Calu3 (cell line): ENCODE measurements at regions not wholly inside any gene's neighbourhood (a gene's known extent, or its start where the extent isn't known, plus 50 kb on each side); places are given as distances from the start of the nearest gene placed in this dataset.

ENCODE experiments used
- BruUV-seq: library from RNA; stranded (reverse); fragments of 400-500 nt; replicated peaks from 2 replicates; lab custom pipeline; 2021; lab: Mats Ljungman, UMichigan
- CTCF ChIA-PET: fragments of 300-600 bp; sonication (Branson Sonifier 250); formaldehyde crosslinking; loops from one replicate; lab custom pipeline; 2022; ENCODE audit warnings: antibody characterized with exemption; lab: Charles Lee
- DNase-seq: peaks from one replicate; pipeline ENCODE4 v3.0.0; 2022
- H3K27ac Mint-ChIP-seq: one replicate; pipeline ENCODE4 v1.8.0; 2022; ENCODE audit warnings: mixed read lengths; ENCODE audit not compliant: unreplicated experiment
- H3K27me3 Mint-ChIP-seq: one replicate; pipeline ENCODE4 v1.8.0; 2022; ENCODE audit warnings: mixed read lengths; ENCODE audit not compliant: unreplicated experiment
- H3K36me3 Mint-ChIP-seq: one replicate; pipeline ENCODE4 v1.8.0; 2022; ENCODE audit warnings: mild to moderate bottlenecking, moderate library complexity, mixed read lengths; ENCODE audit not compliant: insufficient read depth, unreplicated experiment
- H3K4me1 Mint-ChIP-seq: one replicate; pipeline ENCODE4 v1.8.0; 2022; ENCODE audit warnings: mild to moderate bottlenecking, low read depth, mixed read lengths; ENCODE audit not compliant: unreplicated experiment
- H3K4me3 Mint-ChIP-seq: one replicate; pipeline ENCODE4 v1.8.0; 2022; ENCODE audit warnings: mild to moderate bottlenecking, low read depth, moderate library complexity, mixed read lengths; ENCODE audit not compliant: unreplicated experiment
- H3K9me3 Mint-ChIP-seq: one replicate; pipeline ENCODE4 v1.8.0; 2022; ENCODE audit warnings: low read depth, mixed read lengths; ENCODE audit not compliant: unreplicated experiment
- CTCF ChIP-seq: fragments of 200-600 bp; IDR thresholded peaks from one replicate; pipeline ENCODE4 v1.8.0; 2022; ENCODE audit warnings: antibody characterized with exemption; ENCODE audit not compliant: unreplicated experiment
- intact Hi-C: fragments of 100-400 bp; cut with micrococcal nuclease; formaldehyde crosslinking; loops from one replicate; pipeline ENCODE4 v1.10.0; 2022; ENCODE audit not compliant: unreplicated experiment

- no TSS peak for BruUV-seq
- DNase-seq, result no peak
- Mint-ChIP-seq H3K4me1 (no peaks in the 10 kb centered on the region), H3K27me3 (no peaks in the 10 kb centered on the region), H3K27ac (no peak overlapping the region), H3K4me3 (no peak overlapping the region), H3K36me3 (no peaks in the 10 kb centered on the region), H3K9me3 (no peaks in the 10 kb centered on the region)
- intact Hi-C loops, result no loop called here
- CTCF ChIA-PET, result no interaction called here
- no peak for TF ChIP-seq CTCF
Measured at GRCh38 chr4:65242156-65242846, 428.0 kb downstream of the EPHA5 start.

GRCh38 chr4:65241257-65241997 lies 428.9 kb downstream of the EPHA5 start:
- intact Hi-C loops, result no loop called here
- BruUV-seq, result no TSS peak
- DNase-seq, result no peak
- no peak for TF ChIP-seq CTCF
- no peaks in the 10 kb centered on the region for H3K36me3 Mint-ChIP-seq
- no peak overlapping the region for H3K4me3 Mint-ChIP-seq
- H3K4me1 Mint-ChIP-seq, result peaks cover 7% of the 10 kb centered on the region
- H3K27me3 Mint-ChIP-seq, result no peaks in the 10 kb centered on the region
- CTCF ChIA-PET, result no interaction called here
- no peaks in the 10 kb centered on the region for H3K9me3 Mint-ChIP-seq
- H3K27ac Mint-ChIP-seq, result no peak overlapping the region

GRCh38 chr4:65234061-65234460 lies 436.2 kb downstream of the EPHA5 start:
- no peak for DNase-seq
- intact Hi-C loops, result no loop called here
- Mint-ChIP-seq H3K4me3 (no peak overlapping the region), H3K27me3 (no peaks in the 10 kb centered on the region), H3K4me1 (peaks cover 7% of the 10 kb centered on the region), H3K36me3 (no peaks in the 10 kb centered on the region), H3K27ac (no peak overlapping the region), H3K9me3 (peaks cover 5% of the 10 kb centered on the region)
- BruUV-seq, result no TSS peak
- CTCF ChIA-PET, result no interaction called here
- TF ChIP-seq CTCF, result no peak

GRCh38 chr4:65227628-65228027 lies 442.7 kb downstream of the EPHA5 start:
- no peak for DNase-seq
- intact Hi-C loops, result no loop called here
- H3K36me3 Mint-ChIP-seq, result no peaks in the 10 kb centered on the region
- no peaks in the 10 kb centered on the region for H3K27me3 Mint-ChIP-seq
- no peak overlapping the region for H3K4me3 Mint-ChIP-seq
- H3K27ac Mint-ChIP-seq, result no peak overlapping the region
- CTCF ChIA-PET, result no interaction called here
- BruUV-seq, result no TSS peak
- peaks cover 3% of the 10 kb centered on the region for H3K9me3 Mint-ChIP-seq
- no peak for TF ChIP-seq CTCF
- no peaks in the 10 kb centered on the region for H3K4me1 Mint-ChIP-seq
